NCI-H345 treated with DMSO at 0.1 percent for 48 hours (cell line): ENCODE measurements at regions not wholly inside any gene's neighbourhood (a gene's known extent, or its start where the extent isn't known, plus 50 kb on each side); places are given as distances from the start of the nearest gene placed in this dataset.
"Not testable (repeated sequence)": the region's sequence is repeated elsewhere in the genome, so short reads cannot be mapped to it uniquely, and the experiment has no call there.

Experiments
- DNase-seq: peaks from one replicate; lab custom pipeline; 2025; ENCODE audit not compliant: unreplicated experiment; lab: John Stamatoyannopoulos, UW

DNA sequence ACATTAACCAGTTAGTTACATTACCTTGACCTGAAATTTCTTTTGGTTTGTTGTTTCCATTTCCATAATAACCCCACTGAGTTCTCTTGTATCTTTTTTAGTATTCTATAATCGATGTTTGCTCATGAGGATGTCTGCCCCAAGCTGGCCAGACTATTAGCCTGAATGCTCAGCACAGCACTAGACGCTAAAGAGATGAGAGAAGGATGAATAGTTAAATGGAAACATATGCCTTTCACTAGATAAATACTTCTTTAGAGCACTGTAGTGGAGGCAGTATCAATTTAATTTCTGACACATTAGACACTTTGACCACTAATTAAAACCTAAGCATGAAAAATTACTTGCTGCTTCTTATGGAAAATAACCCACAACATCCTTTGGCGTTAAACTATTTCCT lies 654.9 kb upstream of the KCNMB2 start:
- no peak for DNase-seq

DNA sequence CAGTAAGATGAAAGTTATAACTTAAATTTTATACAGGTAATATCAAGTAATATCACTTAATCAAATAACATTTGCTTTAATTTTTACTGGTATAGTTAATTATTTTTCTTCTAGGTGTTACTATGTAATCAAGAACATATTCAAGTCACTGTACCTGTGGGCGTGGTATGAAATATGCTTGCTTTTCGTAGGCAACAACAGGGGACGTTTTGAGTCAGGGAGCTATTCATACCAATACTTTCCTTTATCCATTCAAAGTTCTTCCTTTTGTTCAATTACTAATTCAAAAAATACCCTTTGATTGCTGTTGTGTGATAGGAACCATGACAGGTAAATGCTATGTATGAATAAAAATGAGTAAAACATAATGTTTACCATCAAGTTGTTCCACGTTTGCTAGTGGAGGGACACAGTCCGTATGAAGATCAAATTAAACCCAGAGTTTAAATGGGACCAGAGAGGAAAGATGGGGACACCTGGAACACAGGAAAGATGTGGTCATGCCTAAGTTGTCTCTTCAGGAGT lies 654.0 kb upstream of the KCNMB2 start:
- DNase-seq, result no peak

DNA sequence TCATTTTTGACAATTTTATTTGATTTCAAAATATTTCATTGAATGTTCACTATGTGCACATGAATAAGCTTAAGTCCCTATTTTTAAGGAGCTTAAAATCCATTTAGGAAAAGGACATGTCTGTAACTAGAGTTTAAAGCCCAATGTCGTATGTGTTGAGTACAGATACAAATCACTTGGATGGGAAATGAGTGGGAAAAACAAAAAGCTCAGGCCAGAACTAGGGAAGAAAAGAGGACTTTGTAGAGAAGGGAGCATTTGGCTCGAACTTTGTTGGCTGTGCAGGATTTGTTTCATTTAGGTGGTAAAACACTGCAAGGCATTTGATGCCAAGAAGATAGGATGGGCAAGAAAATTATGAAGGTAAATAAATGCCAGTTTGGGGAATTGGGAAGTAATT lies 653.1 kb upstream of the KCNMB2 start:
- no peak for DNase-seq

DNA sequence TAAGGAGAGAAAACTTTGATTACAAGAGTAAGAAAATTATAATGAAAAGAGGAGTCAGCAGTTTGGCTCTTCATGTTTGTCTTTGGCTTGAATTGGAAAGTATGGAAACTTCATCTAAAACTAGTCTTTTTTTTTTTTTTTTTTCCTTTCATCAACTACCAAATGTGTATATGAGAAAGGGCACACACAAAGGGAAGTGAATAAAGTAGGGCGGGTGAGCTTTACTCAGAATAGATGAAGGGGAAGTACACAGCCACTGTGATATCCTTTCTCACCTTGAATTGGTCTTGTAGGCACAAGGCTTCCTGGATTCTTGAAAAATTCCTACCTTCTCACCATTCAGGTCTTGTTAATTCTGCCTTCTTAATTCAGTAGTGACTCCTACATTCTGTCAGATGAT lies 652.3 kb upstream of the KCNMB2 start:
- DNase-seq, result no peak

DNA sequence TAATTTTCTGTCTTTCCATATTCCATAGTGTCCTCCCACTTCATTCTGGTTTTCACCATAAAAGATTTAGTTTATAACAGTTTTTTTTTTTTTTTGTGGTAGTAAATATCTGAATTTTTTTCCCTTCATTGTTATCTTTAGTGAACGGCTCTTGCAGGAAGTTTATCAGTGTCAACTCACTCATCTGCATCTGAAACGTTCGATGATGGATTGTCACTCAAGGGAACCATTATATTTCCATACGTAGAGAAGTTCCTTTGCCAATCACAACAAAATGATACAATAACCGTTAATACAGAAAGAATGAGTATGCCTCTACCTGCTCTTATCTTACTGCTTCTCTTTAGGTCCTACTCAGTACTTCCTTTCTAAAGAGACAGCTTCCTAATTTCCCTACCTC lies 651.2 kb upstream of the KCNMB2 start:
- DNase-seq, result no peak

DNA sequence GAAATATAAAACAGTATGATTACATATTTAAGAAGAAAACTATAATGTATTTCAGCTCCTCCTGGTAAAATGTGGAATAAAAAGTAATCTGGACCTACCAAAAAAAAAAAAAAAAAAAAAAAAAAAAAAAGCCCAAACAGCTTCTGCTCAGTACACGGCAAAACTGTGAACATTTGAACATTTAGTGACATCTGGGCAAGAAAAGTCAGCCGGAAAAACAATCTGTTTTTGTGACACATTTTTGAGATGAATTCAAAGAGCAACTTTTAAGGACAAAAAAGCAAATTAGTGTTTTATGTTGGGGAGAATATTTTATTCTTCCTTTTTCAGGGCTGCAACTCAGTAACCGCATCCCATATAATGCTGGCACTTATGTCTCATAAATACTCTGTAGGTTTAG lies 649.7 kb upstream of the KCNMB2 start:
- DNase-seq, result no peak

DNA sequence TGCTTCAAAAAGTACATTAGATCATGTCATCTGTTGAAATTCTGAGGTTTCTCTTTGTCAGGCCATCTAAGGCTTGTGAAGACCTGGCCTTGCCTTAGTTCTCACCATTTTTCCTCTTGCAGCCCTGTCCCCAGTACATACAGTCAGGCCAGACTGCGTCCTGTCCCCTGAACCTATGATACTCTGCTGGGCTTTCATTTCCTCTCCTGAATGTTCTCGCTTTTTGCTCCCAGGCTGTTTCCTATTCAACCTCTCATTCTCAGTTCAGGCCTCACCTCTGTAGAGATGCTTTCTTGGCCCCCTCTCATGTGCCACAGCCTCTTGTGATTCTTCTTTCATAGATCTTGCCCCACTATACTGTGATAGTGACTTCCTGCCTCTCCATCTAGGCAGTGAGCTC lies 648.8 kb upstream of the KCNMB2 start:
- DNase-seq, result no peak

DNA sequence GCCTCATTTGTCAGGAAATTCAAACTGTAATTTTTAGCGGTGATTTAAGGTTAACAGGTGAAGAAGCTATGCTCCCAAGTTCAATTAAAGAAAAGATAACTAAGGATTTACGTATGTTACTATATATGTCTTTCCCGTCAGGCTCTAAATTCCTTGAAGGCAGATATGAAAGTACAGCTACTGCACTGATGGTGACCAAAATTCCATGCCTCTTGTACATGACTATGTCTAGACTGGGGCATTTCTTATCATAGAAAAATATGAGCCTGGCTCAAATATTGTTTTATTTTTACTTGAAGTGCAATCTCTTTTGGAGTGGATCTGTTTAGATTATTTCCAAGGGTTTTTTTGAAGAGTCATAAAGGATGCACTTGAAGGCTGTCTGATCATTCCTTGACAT lies 647.1 kb upstream of the KCNMB2 start:
- DNase-seq, result no peak

DNA sequence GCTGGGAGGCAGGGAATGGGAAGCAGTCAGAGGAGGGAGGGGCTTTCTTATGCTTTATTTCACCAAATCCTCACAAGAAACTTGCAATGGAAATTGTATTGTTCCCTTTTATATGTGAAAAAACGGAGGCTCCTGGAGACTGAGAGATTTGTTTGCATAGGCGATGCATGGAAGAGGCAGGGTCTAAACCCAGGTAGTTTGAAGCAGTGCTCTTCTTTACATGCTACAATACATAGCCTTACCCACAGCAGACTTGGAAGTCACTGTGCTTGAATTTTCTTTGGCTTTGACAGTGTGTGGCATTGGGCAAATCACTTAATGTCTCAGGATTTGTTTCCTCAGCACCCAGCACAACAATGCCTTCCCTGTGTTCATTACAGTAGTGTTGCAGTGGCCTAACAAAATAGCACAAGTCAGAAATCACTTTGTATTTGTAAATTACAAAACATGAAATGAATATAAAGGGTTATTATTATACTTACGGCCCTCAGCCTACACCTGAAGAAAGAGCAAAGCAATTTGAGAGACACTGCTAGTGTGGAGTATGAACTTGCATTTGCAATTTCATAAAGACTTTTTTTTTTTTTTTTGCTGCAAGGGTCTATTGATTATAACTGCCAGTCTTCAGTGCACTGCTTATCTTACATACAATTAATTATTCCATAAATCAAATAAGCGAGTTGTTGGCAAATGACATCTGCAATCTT lies 646.4 kb upstream of the KCNMB2 start:
- no peak for DNase-seq

DNA sequence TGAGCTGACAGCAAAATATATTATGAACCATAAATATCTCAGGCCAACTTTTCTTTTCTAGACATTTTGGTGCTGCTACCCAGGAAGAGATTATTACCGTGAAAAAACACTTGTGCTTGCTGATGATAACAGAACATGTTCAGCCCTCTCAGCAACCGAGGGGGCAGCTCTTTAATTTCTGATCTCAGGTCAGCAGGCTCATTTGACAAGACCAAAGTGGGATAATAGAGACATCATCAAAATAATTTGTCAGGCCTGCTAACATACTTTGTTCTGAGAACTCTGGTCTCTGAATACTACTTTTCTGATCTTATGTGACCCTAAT lies 645.9 kb upstream of the KCNMB2 start:
- no peak for DNase-seq

DNA sequence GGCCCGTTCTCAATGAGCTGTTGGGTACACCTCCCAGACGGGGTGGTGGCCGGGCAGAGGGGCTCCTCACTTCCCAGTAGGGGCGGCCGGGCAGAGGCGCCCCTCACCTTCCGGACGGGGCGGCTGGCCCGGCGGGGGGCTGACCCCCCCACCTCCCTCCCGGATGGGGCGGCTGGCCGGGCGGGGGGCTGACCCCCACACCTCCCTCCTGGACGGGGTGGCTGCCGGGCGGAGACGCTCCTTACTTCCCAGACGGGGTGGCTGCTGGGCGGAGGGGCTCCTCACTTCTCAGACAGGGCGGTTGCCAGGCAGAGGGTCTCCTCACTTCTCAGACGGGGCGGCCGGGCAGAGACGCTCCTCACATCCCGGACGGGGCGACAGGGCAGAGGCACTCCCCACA lies 644.7 kb upstream of the KCNMB2 start:
- DNase-seq, result not testable (repeated sequence)

DNA sequence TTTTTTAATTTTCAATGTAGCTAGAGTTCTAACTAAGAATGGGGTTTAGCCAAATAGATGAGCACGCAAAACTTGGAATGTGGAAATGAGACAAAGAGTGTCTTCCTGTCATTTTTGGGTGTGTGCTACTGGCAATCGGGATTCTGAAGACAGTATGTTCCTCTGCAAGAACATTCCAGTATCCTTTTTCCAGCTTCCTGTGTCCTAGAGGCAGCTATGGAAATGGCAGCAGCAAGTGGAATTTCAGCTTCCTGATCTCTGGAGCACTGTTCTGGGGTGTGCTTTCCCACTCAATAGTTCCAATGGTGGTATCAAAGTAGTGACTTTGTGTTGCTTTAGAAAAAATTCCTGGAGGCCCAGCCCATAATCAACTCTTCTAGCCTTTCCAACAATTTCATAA lies 642.9 kb upstream of the KCNMB2 start:
- no peak for DNase-seq

DNA sequence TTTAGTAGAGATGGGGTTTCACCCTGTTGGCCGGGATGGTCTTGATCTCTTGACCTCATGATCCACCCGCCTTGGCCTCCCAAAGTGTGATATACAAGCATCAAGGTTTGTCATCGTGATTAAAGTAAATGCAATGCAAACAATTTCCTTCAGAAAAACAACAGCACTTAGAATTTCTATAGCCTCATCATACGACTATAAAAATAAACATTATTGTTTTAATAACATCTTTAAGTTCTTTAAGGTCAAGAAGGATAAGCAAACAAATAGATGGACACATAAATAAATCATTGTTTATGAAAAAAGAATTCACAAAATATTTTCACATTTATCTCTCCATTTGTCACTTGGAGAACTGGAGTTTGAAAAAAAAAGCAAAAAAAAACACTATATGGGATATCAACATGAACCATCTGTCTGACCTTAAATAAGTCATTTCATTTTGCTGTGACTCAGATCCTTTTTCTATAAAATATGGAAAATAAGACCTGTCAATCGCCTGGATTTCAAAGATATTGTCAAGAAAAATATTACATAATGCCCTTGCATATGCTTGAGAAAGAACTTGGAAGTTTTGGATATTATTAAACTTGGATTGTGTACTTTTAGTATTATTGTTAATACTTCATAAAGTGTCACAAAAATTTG lies 642.0 kb upstream of the KCNMB2 start:
- no peak for DNase-seq

DNA sequence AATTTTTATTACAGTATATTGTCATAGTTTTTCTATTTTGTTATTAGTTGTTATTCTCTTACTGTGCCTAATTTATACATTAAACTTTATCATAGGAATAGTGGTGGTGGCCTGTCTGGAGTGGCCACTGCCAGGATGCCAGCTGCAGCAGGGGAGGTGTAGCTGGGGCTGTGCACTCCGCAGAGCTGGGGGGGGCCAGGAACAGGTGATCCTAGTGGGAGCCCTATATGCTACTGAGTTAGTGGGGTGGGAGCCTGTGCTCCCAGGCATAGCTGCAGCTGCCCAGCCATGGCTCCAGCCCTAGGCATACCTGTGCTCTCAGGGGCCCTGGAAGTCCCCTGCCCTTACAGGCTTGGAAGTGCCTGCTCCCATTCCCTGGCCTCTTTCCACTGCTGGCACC lies 638.1 kb upstream of the KCNMB2 start:
- no peak for DNase-seq

DNA sequence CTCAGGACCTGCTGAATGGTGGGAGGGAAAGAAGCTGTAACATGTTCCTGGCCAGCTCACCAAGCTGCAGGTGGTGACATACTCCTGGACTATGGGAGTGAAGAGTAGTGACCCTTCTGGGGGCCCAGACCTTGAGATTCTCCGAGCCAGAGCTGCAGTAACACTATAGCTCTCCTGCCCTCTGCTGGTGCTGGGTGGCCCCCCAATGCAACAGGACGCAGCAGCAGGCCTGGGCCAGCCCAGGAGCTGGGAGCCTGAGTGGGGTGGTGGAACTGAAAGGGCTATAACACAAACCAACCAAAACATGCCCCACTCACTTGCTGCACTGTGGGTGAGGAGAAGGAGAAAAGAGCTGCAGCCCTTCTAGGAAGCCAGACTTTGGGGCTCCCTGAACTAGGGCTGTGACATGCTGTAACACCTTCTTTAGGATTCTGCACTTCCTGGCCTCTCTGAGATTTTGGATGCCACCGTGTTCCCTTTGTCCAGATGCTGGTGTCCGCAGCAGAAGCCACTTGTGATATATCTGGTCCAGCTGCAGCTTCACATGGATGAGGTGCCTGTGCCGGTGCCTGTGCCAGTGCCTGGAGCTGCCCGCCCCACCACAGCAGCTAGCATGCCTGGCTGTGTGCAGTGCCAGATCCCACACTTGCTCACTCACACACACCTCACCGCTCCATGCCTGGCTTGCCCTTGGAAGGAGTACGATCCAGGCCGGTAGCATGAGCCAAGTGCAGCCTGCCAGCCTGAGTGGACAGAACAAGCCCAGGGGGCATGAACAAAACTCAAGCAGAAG lies 636.8 kb upstream of the KCNMB2 start:
- DNase-seq, result no peak

DNA sequence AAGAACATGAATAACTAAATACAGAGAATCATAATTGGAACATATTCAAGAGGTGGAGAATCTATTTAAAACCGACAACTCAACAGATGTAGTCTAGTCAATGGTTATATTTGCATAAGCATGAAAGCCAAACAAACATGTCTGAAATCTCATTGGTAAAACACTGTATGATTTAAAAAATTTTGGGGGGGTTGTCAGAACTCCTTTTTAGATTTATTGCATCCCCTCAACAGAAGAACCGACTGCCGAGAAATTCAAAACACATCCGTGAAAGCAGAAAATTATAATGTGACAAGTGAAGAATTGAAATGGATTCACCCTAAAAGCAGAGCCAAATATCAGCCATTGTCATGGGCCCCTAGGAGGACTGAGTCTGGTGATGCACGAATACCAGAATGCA lies 633.4 kb upstream of the KCNMB2 start:
- no peak for DNase-seq

DNA sequence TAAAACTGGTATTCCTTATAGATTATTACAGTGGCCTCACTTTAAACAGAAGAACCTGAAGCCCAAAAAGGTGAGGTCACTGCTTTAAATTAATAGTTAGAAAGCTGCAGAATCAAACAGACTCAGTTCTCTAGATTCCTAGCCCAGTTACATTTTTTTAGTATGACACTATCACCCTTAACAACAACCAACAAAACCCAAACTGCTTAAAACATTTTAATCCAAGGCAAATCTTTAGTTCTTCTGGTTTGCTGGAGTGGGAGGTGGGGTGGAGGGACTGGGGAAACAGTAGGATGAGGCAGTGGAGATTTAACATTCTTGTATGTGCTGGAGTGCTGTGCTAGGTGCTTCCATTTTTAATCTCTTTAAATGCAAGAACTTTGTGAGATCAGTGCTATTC lies 631.6 kb upstream of the KCNMB2 start:
- no peak for DNase-seq

DNA sequence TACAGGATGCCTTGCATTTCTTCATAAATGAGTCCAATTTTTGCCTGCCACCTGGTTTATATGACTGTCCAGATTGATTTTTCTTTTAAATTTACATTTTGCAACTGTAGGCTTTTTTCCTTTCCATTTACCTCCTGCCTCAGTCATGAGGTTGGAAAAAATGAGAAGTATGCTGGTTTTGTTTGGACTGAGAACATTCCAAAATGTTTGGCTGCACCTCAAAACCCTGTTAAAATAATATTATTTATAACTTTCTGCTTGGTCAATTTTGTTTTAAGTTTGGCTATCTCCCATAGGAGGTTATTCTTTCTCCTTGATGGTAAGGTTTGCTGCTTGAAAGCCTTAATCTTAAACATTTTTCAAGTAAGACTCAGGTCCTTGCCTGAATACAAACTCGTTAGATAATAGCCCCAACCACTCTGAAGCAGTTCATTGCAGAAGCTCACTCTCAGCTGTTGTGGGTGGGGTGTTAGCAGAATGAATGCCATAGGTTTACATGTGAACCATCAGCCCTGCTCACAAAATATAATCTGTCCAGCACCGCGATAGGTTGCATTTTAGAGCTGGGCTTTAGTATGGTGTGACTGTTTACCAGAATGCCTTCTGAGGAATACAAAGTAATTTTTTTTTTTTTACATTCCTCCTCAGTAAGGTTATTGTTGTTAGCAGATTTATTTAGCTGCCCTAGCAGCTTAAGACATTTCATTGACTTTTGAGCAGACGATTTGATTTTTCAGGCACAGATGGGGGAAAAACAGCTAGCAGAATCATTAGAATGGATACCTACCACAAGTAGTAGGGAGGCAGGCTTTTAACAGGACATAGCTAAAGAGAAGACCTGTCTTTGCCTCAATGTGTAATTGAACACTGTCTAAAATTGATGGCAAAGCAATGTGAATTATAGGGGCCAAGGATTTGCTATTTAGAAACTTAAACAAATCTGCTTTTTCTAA lies 630.8 kb upstream of the KCNMB2 start:
- DNase-seq, result no peak

DNA sequence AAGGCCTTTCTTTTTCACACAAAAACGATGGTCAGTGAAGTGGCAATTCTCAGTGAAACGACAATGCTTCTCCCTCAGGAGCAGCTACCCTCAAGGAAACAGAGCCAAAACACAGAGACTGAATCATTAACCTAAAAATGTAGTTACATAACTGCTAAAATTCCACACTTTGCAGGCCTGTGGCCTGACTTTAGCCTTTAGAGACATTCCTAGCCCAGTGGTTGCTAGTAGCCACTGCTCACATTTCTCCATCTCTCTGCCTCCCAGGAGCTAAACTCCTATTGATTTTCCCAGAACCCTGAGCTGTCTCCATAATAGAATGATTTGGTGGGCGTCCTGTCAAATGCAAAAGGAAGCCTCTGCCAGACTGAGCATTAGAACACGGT lies 630.1 kb upstream of the KCNMB2 start:
- no peak for DNase-seq

DNA sequence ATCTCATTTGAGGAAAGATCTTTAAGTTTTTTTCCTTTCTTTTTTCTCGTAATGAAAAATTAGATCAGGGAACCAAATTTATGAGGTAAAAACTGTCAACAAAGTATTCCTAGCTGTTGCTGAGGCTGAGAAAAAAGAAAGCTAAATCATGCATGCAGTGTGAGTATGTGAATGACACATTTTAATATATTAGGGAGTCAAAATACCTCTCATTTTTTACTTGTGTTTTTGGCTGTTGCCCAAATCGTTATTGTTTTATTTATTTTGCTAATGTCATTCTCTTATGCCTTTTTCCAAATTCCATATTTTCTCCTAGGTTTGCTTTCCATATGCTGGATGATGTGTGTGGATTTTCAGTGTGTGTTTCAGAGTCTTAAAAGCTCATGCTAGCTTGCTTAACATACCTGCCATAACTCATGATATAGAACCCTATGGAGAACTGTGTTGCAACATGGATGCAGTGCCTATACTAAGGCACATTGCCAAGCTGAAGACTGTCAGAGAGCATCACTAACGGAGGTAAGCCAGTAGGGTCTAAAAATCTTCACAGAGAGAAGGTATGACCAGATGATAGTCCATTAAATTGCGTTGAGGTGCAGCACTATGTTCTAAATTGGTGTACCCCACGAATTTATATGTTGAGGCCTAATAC lies 629.5 kb upstream of the KCNMB2 start:
- no peak for DNase-seq

DNA sequence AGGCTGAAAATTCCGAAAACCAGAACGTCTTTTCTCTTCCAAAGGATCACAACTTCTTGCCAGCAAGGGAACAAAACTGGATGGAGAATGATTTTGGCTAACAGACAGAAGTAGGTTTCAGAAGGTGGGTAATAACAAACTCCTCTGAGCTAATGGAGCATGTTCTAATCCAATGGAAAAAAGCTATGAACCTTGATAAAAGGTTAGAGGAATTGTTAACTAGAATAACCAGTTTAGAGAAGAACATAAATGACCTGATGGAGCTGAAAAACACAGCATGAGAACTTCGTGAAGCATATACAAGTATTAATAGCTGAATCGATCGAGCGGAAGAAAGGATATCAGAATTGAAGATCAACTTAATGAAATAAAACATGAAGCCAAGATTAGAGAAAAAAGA lies 626.7 kb upstream of the KCNMB2 start:
- not testable (repeated sequence) for DNase-seq
